ENCODE measurements at regions not wholly inside any gene's neighbourhood (a gene's known extent, or its start where the extent isn't known, plus 50 kb on each side); places are given as distances from the start of the nearest gene placed in this dataset.
A peak's percentile ranks its signal among the peaks of the same experiment; 100 is the strongest.

DNA sequence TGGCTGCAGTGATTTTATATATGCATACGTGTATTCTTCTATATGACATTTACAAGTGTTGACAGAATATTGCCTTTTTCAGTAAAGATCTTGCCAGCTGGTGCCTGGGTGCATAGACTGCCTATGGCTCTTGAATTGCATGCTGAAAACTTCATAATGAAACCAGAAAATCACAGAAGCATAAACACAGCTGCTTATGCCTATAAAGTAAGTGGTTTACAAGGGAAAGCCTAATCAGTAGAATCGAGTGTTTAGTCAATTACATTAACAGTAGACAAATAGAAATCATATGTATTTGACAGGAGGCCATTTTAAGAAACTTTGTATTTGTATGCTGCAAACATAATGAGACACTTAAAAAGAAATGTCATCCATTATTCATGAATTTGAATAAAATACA is 82.5 kb downstream of the TMEM168 start:
- ATAC-seq = no peak
- intact Hi-C loops (cut with micrococcal nuclease; ENCODE audit: unreplicated experiment) = no loop called here
- no peak overlapping the region for H3K4me3 ChIP-seq (replicated peaks in 1 of 3; ENCODE audit: insufficient read depth in 1 of 3, low read depth in 2 of 3, low read length in 3 of 3)
- H3K36me3 ChIP-seq (replicated peaks in 1 of 2; ENCODE audit: control insufficient read depth in 1 of 2, insufficient read depth in 2 of 2, low read length in 2 of 2) = no peaks in the 10 kb centered on the region
- ChIA-PET CTCF (ENCODE audit: low intra/inter-chr PET ratio, low total read pairs) (no interaction called here), POLR2A (no interaction called here)
- H3K27ac ChIP-seq (ENCODE audit: extremely low read length, insufficient read depth, low read length) = no peak overlapping the region
- H3K9ac ChIP-seq (ENCODE audit: insufficient read depth, low read depth, low read length) = no peak overlapping the region
- no peaks in the 10 kb centered on the region for H3K27me3 ChIP-seq (ENCODE audit: control insufficient read depth in 1 of 2, insufficient read depth in 2 of 2, low read length in 2 of 2)
- H3K9me3 ChIP-seq (ENCODE audit: low read length) = no peaks in the 10 kb centered on the region
- WGBS (ENCODE audit: low lambda C conversion rate) = 15% methylated on average over 2 of the region's 2 CpGs
- H2AFZ ChIP-seq (ENCODE audit: low read length) = no peak overlapping the region
- H4K20me1 ChIP-seq (ENCODE audit: insufficient read depth, low read length) = no peaks in the 10 kb centered on the region
- no peaks in the 10 kb centered on the region for H3K4me1 ChIP-seq (ENCODE audit: insufficient read depth, low read length)
- in situ Hi-C loops (cut with HindIII; ENCODE audit: extremely low pct_ligation_motif_present, low pct_unique_long_range_greater_than_20kb) = no loop called here
- FAIRE-seq = no peak
- H3K79me2 ChIP-seq (ENCODE audit: insufficient read depth, low read length) = no peaks in the 10 kb centered on the region
- DNase-seq (ENCODE audit: low spot score) = no peak
- no peak overlapping the region for H3K4me2 ChIP-seq (ENCODE audit: low read depth, low read length)
- BruUV-seq (replicated peaks) = no TSS peak
- no peak for TF ChIP-seq ARNT2 (CRISPR knock-in tag; IDR thresholded peaks at IDR 0.05; ENCODE audit: low read depth)

GRCh38 chr7:112708236-112708635 is 82.0 kb downstream of the TMEM168 start:
- no peak for FAIRE-seq
- CTCF ChIA-PET (ENCODE audit: low intra/inter-chr PET ratio, low total read pairs) = no interaction called here
- in situ Hi-C loops (cut with HindIII; ENCODE audit: extremely low pct_ligation_motif_present, low pct_unique_long_range_greater_than_20kb) = no loop called here
- TF ChIP-seq NR2C2 (CRISPR knock-in tag; IDR thresholded peaks at IDR 0.05; ENCODE audit: borderline replicate concordance) (peak; percentile 71), ATF6 (CRISPR knock-in tag; conservative IDR thresholded peaks at IDR 0.05) (no peak), ZNF614 (CRISPR knock-in tag; IDR thresholded peaks at IDR 0.05; ENCODE audit: borderline replicate concordance) (no peak), GMEB1 (CRISPR knock-in tag; IDR thresholded peaks at IDR 0.05; ENCODE audit: borderline replicate concordance) (no peak), NR2F6 (IDR thresholded peaks at IDR 0.05) (peak; percentile 95), NR2F6 (CRISPR knock-in tag; IDR thresholded peaks at IDR 0.05) (peak; percentile 93), MBNL3 (CRISPR knock-in tag; conservative IDR thresholded peaks at IDR 0.05) (no peak), NR0B2 (CRISPR knock-in tag; IDR thresholded peaks at IDR 0.05) (no peak), ZNF326 (CRISPR knock-in tag; IDR thresholded peaks at IDR 0.05; ENCODE audit: borderline replicate concordance) (no peak), ZNF577 (CRISPR knock-in tag; IDR thresholded peaks at IDR 0.05; ENCODE audit: borderline replicate concordance, low read depth) (no peak), PREB (CRISPR knock-in tag; IDR thresholded peaks at IDR 0.05) (no peak), ZNF20 (CRISPR knock-in tag; IDR thresholded peaks at IDR 0.05) (no peak), ZMAT3 (CRISPR knock-in tag; conservative IDR thresholded peaks at IDR 0.05) (no peak), SRSF9 (IDR thresholded peaks at IDR 0.05; ENCODE audit: borderline replicate concordance, insufficient read depth, low read depth, low read length, poor library complexity, severe bottlenecking) (no peak)

More at GRCh38 chr7:112708236-112708635, 82.0 kb downstream of the TMEM168 start:
- no peaks in the 10 kb centered on the region for H3K79me2 ChIP-seq (ENCODE audit: insufficient read depth, low read length)
- no peak overlapping the region for H3K27ac ChIP-seq (ENCODE audit: extremely low read length, insufficient read depth, low read length)
- intact Hi-C loops (cut with micrococcal nuclease; ENCODE audit: unreplicated experiment) = no loop called here
- no peak overlapping the region for H3K9ac ChIP-seq (ENCODE audit: insufficient read depth, low read depth, low read length)
- H3K9me3 ChIP-seq (ENCODE audit: low read length) = no peaks in the 10 kb centered on the region
- no peaks in the 10 kb centered on the region for H3K36me3 ChIP-seq (replicated peaks in 1 of 2; ENCODE audit: control insufficient read depth in 1 of 2, insufficient read depth in 2 of 2, low read length in 2 of 2)
- no peak overlapping the region for H2AFZ ChIP-seq (ENCODE audit: low read length)
- ATAC-seq (peak; percentile 34; the same call in 1 of the 3 replicates), DNase-seq (ENCODE audit: low spot score) (peak; percentile 13)
- 0% methylated on average over 1 of the region's 1 CpG for WGBS (ENCODE audit: low lambda C conversion rate)
- no peaks in the 10 kb centered on the region for H3K4me1 ChIP-seq (ENCODE audit: insufficient read depth, low read length)
- H3K4me2 ChIP-seq (ENCODE audit: low read depth, low read length) = no peak overlapping the region
- no peak overlapping the region for H3K4me3 ChIP-seq (replicated peaks in 1 of 3; ENCODE audit: insufficient read depth in 1 of 3, low read depth in 2 of 3, low read length in 3 of 3)
- no peaks in the 10 kb centered on the region for H3K27me3 ChIP-seq (ENCODE audit: control insufficient read depth in 1 of 2, insufficient read depth in 2 of 2, low read length in 2 of 2)
- BruUV-seq (replicated peaks) = no TSS peak
- no peaks in the 10 kb centered on the region for H4K20me1 ChIP-seq (ENCODE audit: insufficient read depth, low read length)
- POLR2A ChIA-PET = no interaction called here

Data from HepG2 (cell line).